ENCODE measurements at regions not wholly inside any gene's neighbourhood (a gene's known extent, or its start where the extent isn't known, plus 50 kb on each side); places are given as distances from the start of the nearest gene placed in this dataset.

- TF ChIP-seq CTCF (IDR thresholded peaks at IDR 0.05; ENCODE audit: low read length) = no peak
- no peak for TF ChIP-seq EZH2 (IDR thresholded peaks at IDR 0.05; ENCODE audit: borderline replicate concordance, low read length)
Observed at GRCh38 chr5:24053737-24054136, 546.3 kb downstream of the PRDM9 start.
